Esophagus muscularis mucosa (tissue), 4 donors: ENCODE measurements at regions not wholly inside any gene's neighbourhood (a gene's known extent, or its start where the extent isn't known, plus 50 kb on each side); places are given as distances from the start of the nearest gene placed in this dataset.

Experiments used
- DNase-seq: peaks from one replicate; pipeline ENCODE4 v3.0.0-alpha.2; 2017; ENCODE audit errors: extremely low spot score
- H3K27ac ChIP-seq, 4 donors: fragments of 200-600 bp; sonication (generic); replicated peaks in 1 of 4; 1 replicate in 3 of 4; 2 replicates in 1 of 4; pipeline ENCODE4 v1.5.1; 2016 to 2019; ENCODE audit warnings: mild to moderate bottlenecking in 1 of 4
- H3K27me3 ChIP-seq, 4 donors: fragments of 200-600 bp; sonication (generic); one replicate each; pipeline versions ENCODE4 v1.5.1 to v1.6.0; 2016 to 2019
- H3K36me3 ChIP-seq, 4 donors: fragments of 200-600 bp; sonication (generic); one replicate each; pipeline ENCODE4 v1.5.1; 2016 to 2019
- H3K4me1 ChIP-seq, 4 donors: fragments of 200-600 bp; sonication (generic); one replicate each; pipeline ENCODE4 v1.5.1; 2016 to 2019
- H3K4me3 ChIP-seq, 4 donors: fragments of 200-600 bp; sonication (generic); 1 replicate in 2 of 4; 2 replicates in 2 of 4; pipeline ENCODE4 v1.5.1; 2016 to 2019; ENCODE audit warnings: mild to moderate bottlenecking in 4 of 4, moderate library complexity in 1 of 4
- H3K9me3 ChIP-seq, 4 donors: fragments of 200-600 bp; sonication (generic); 1 replicate in 3 of 4; 2 replicates in 1 of 4; pipeline ENCODE4 v1.5.1; 2016 to 2019
- CTCF ChIP-seq, 3 experiments: fragments of 200-600 bp in 2 of 3; fragments of 450-650 bp in 1 of 3; sonication (generic) in 2 of 3; IDR thresholded peaks; one replicate each; pipeline ENCODE4 v1.5.1; 2017 to 2019; ENCODE audit warnings: antibody characterized with exemption in 3 of 3, mild to moderate bottlenecking in 2 of 3, moderate library complexity in 1 of 3
- EP300 ChIP-seq: sonication (generic); formaldehyde crosslinking; IDR thresholded peaks from one replicate; pipeline ENCODE4 v1.6.1; 2017; ENCODE audit warnings: antibody characterized with exemption
- POLR2A ChIP-seq: fragments of 450-650 bp; IDR thresholded peaks from one replicate; pipeline ENCODE4 v1.6.1; 2017; ENCODE audit warnings: antibody characterized with exemption, moderate library complexity, mild to moderate bottlenecking, low read depth
- POLR2AphosphoS5 ChIP-seq, 2 donors: sonication (generic); formaldehyde crosslinking; IDR thresholded peaks; one replicate each; pipeline ENCODE4 v1.6.1; 2017; ENCODE audit warnings: antibody characterized with exemption in 2 of 2
- WGBS: methylation state at CpG from one replicate; pipeline ENCODE4 v1.1.5; 2018; 5-methylcytosine and 5-hydroxymethylcytosine counted together
- intact Hi-C: fragments of 100-400 bp; cut with DNase I; formaldehyde crosslinking; loops from one replicate; pipeline ENCODE4 v1.15.1; 2023

- 94% methylated on average over 1 of the region's 1 CpG for WGBS
- no peak overlapping the region for H3K27ac ChIP-seq
- H3K4me1 ChIP-seq = no peaks in the 10 kb centered on the region
- H3K27me3 ChIP-seq = peaks cover 0 to 6% (median 0%) of the 10 kb centered on the region in 4 donors
- H3K4me3 ChIP-seq = no peak overlapping the region
- no peaks in the 10 kb centered on the region for H3K9me3 ChIP-seq
- intact Hi-C loops = no loop called here
- TF ChIP-seq CTCF (IDR thresholded peaks at IDR 0.05) = no peak
- no peak for TF ChIP-seq EP300
- no peak for TF ChIP-seq POLR2AphosphoS5 (IDR thresholded peaks at IDR 0.05)
- no peak for TF ChIP-seq POLR2A
- H3K36me3 ChIP-seq = no peaks in the 10 kb centered on the region
- DNase-seq = no peak
Observed at GRCh38 chrX:18041656-18042055, 179.0 kb downstream of the BEND2 start.

GRCh38 chrX:18039023-18039422 lies 177.9 kb upstream of the RAI2 start:
- TF ChIP-seq POLR2A (no peak), CTCF (IDR thresholded peaks at IDR 0.05) (no peak)
- DNase-seq = no peak
- no peaks in the 10 kb centered on the region for H3K4me1 ChIP-seq
- no peaks in the 10 kb centered on the region for H3K36me3 ChIP-seq
- no peak overlapping the region for H3K27ac ChIP-seq
- 67% methylated on average over 2 of the region's 2 CpGs for WGBS
- H3K27me3 ChIP-seq = peaks cover 0 to 6% (median 0%) of the 10 kb centered on the region in 4 donors
- intact Hi-C loops = no loop called here
- no peak overlapping the region for H3K4me3 ChIP-seq
- H3K9me3 ChIP-seq = no peaks in the 10 kb centered on the region

- 53% methylated on average over 2 of the region's 2 CpGs for WGBS
- Histone ChIP-seq H3K36me3 (no peaks in the 10 kb centered on the region), H3K9me3 (no peaks in the 10 kb centered on the region), H3K4me1 (no peaks in the 10 kb centered on the region), H3K27ac (no peak overlapping the region), H3K27me3 (peaks cover 0 to 6% (median 0%) of the 10 kb centered on the region in 4 donors), H3K4me3 (no peak overlapping the region)
- intact Hi-C loops = no loop called here
- TF ChIP-seq POLR2A (no peak), EP300 (no peak), POLR2AphosphoS5 (IDR thresholded peaks at IDR 0.05) (no peak), CTCF (IDR thresholded peaks at IDR 0.05) (no peak)
- no peak for DNase-seq
Observed at GRCh38 chrX:18036394-18036793, 175.3 kb upstream of the RAI2 start.

- Histone ChIP-seq H3K27ac (no peak overlapping the region), H3K27me3 (peaks cover 0 to 6% (median 0%) of the 10 kb centered on the region in 4 donors), H3K4me3 (no peak overlapping the region), H3K4me1 (no peaks in the 10 kb centered on the region), H3K36me3 (no peaks in the 10 kb centered on the region), H3K9me3 (no peaks in the 10 kb centered on the region)
- 50% methylated on average over 2 of the region's 2 CpGs for WGBS
- no peak for DNase-seq
- intact Hi-C loops = no loop called here
- no peak for TF ChIP-seq POLR2AphosphoS5 (IDR thresholded peaks at IDR 0.05)
- TF ChIP-seq CTCF (IDR thresholded peaks at IDR 0.05) = no peak
- TF ChIP-seq POLR2A = no peak
- no peak for TF ChIP-seq EP300
Observed at GRCh38 chrX:18034945-18035344, 173.8 kb upstream of the RAI2 start.

- 62% methylated on average over 3 of the region's 3 CpGs for WGBS
- Histone ChIP-seq H3K9me3 (no peaks in the 10 kb centered on the region), H3K4me3 (no peak overlapping the region), H3K27me3 (peaks cover 0 to 6% (median 0%) of the 10 kb centered on the region in 4 donors), H3K27ac (no peak overlapping the region), H3K36me3 (no peaks in the 10 kb centered on the region), H3K4me1 (no peaks in the 10 kb centered on the region)
- DNase-seq = no peak
- TF ChIP-seq CTCF (IDR thresholded peaks at IDR 0.05) (no peak), POLR2A (no peak), POLR2AphosphoS5 (IDR thresholded peaks at IDR 0.05) (no peak), EP300 (no peak)
- intact Hi-C loops = no loop called here
Observed at GRCh38 chrX:18034504-18034903, 173.4 kb upstream of the RAI2 start.
